ENCODE measurements at regions not wholly inside any gene's neighbourhood (a gene's known extent, or its start where the extent isn't known, plus 50 kb on each side); places are given as distances from the start of the nearest gene placed in this dataset.

- no peaks in the 10 kb centered on the region for H4K20me1 ChIP-seq (ENCODE audit: insufficient read depth, low read length)
- H3K9ac ChIP-seq (ENCODE audit: low read length), result no peak overlapping the region
- H3K36me3 ChIP-seq (ENCODE audit: insufficient read depth, low read length), result no peaks in the 10 kb centered on the region
- no peaks in the 10 kb centered on the region for H3K36me3 Mint-ChIP-seq (ENCODE audit: low read depth, unreplicated experiment)
- no peak overlapping the region for H3K27ac Mint-ChIP-seq (ENCODE audit: unreplicated experiment)
- FAIRE-seq (no peak), DNase-seq (ENCODE audit: low read depth) (no peak)
- H3K79me2 ChIP-seq (ENCODE audit: insufficient read depth, low read length), result no peaks in the 10 kb centered on the region
- H3K4me3 Mint-ChIP-seq (ENCODE audit: unreplicated experiment), result no peak overlapping the region
- peaks cover 19% of the 10 kb centered on the region for H3K27me3 Mint-ChIP-seq (ENCODE audit: low read depth, unreplicated experiment)
- no peaks in the 10 kb centered on the region for H3K9me3 ChIP-seq (ENCODE audit: insufficient read depth, low read depth, low read length)
- H3K4me1 ChIP-seq (ENCODE audit: insufficient read depth, low read length), result no peaks in the 10 kb centered on the region
- no peak for TF ChIP-seq EZH2 (IDR thresholded peaks at IDR 0.05; ENCODE audit: insufficient read depth, low read length)
- TF ChIP-seq CTCF (IDR thresholded peaks at IDR 0.05; ENCODE audit: insufficient read depth, low read depth, low read length), result no peak
- H3K27me3 ChIP-seq (ENCODE audit: insufficient read depth, low read length), result no peaks in the 10 kb centered on the region
- no peak overlapping the region for H3K27ac ChIP-seq (ENCODE audit: low read depth, low read length)
- peaks cover 7% of the 10 kb centered on the region for H3K4me1 Mint-ChIP-seq (ENCODE audit: low read depth, unreplicated experiment)
- no peak overlapping the region for H2AFZ ChIP-seq (ENCODE audit: low read depth, low read length)
- H3K4me3 ChIP-seq (ENCODE audit: insufficient read depth, low read depth, low read length), result no peak overlapping the region
- H3K9me3 Mint-ChIP-seq (ENCODE audit: unreplicated experiment), result no peaks in the 10 kb centered on the region
- H3K4me2 ChIP-seq (ENCODE audit: low read length), result no peak overlapping the region
Observed at GRCh38 chr1:181394766-181395165, 88.6 kb upstream of the CACNA1E start.

- Mint-ChIP-seq H3K27me3 (ENCODE audit: low read depth, unreplicated experiment) (peaks cover 19% of the 10 kb centered on the region), H3K4me3 (ENCODE audit: unreplicated experiment) (no peak overlapping the region), H3K36me3 (ENCODE audit: low read depth, unreplicated experiment) (no peaks in the 10 kb centered on the region), H3K27ac (ENCODE audit: unreplicated experiment) (no peak overlapping the region), H3K9me3 (ENCODE audit: unreplicated experiment) (no peaks in the 10 kb centered on the region), H3K4me1 (ENCODE audit: low read depth, unreplicated experiment) (peaks cover 7% of the 10 kb centered on the region)
- Histone ChIP-seq H2AFZ (ENCODE audit: low read depth, low read length) (no peak overlapping the region), H4K20me1 (ENCODE audit: insufficient read depth, low read length) (no peaks in the 10 kb centered on the region), H3K4me3 (ENCODE audit: insufficient read depth, low read depth, low read length) (no peak overlapping the region), H3K27ac (ENCODE audit: low read depth, low read length) (no peak overlapping the region), H3K9ac (ENCODE audit: low read length) (no peak overlapping the region), H3K27me3 (ENCODE audit: insufficient read depth, low read length) (no peaks in the 10 kb centered on the region), H3K4me1 (ENCODE audit: insufficient read depth, low read length) (no peaks in the 10 kb centered on the region), H3K36me3 (ENCODE audit: insufficient read depth, low read length) (no peaks in the 10 kb centered on the region), H3K4me2 (ENCODE audit: low read length) (no peak overlapping the region), H3K9me3 (ENCODE audit: insufficient read depth, low read depth, low read length) (no peaks in the 10 kb centered on the region), H3K79me2 (ENCODE audit: insufficient read depth, low read length) (no peaks in the 10 kb centered on the region)
- FAIRE-seq, result no peak
- DNase-seq (ENCODE audit: low read depth), result no peak
- TF ChIP-seq CTCF (IDR thresholded peaks at IDR 0.05; ENCODE audit: insufficient read depth, low read depth, low read length) (no peak), EZH2 (IDR thresholded peaks at IDR 0.05; ENCODE audit: insufficient read depth, low read length) (no peak)
Observed at GRCh38 chr1:181396171-181396670, 87.1 kb upstream of the CACNA1E start.

- peaks cover 7% of the 10 kb centered on the region for H3K4me1 Mint-ChIP-seq (ENCODE audit: low read depth, unreplicated experiment)
- no peaks in the 10 kb centered on the region for H3K9me3 ChIP-seq (ENCODE audit: insufficient read depth, low read depth, low read length)
- no peak for FAIRE-seq
- no peaks in the 10 kb centered on the region for H3K9me3 Mint-ChIP-seq (ENCODE audit: unreplicated experiment)
- H3K27me3 Mint-ChIP-seq (ENCODE audit: low read depth, unreplicated experiment), result peaks cover 18% of the 10 kb centered on the region
- TF ChIP-seq EZH2 (IDR thresholded peaks at IDR 0.05; ENCODE audit: insufficient read depth, low read length) (no peak), CTCF (IDR thresholded peaks at IDR 0.05; ENCODE audit: insufficient read depth, low read depth, low read length) (no peak)
- H3K36me3 Mint-ChIP-seq (ENCODE audit: low read depth, unreplicated experiment), result no peaks in the 10 kb centered on the region
- no peaks in the 10 kb centered on the region for H3K27me3 ChIP-seq (ENCODE audit: insufficient read depth, low read length)
- H4K20me1 ChIP-seq (ENCODE audit: insufficient read depth, low read length), result no peaks in the 10 kb centered on the region
- no peak overlapping the region for H2AFZ ChIP-seq (ENCODE audit: low read depth, low read length)
- no peak overlapping the region for H3K27ac Mint-ChIP-seq (ENCODE audit: unreplicated experiment)
- H3K4me3 ChIP-seq (ENCODE audit: insufficient read depth, low read depth, low read length), result no peak overlapping the region
- DNase-seq (ENCODE audit: low read depth), result no peak
- no peaks in the 10 kb centered on the region for H3K36me3 ChIP-seq (ENCODE audit: insufficient read depth, low read length)
- no peaks in the 10 kb centered on the region for H3K4me1 ChIP-seq (ENCODE audit: insufficient read depth, low read length)
- no peak overlapping the region for H3K4me3 Mint-ChIP-seq (ENCODE audit: unreplicated experiment)
- no peaks in the 10 kb centered on the region for H3K79me2 ChIP-seq (ENCODE audit: insufficient read depth, low read length)
- H3K27ac ChIP-seq (ENCODE audit: low read depth, low read length), result no peak overlapping the region
- no peak overlapping the region for H3K4me2 ChIP-seq (ENCODE audit: low read length)
- no peak overlapping the region for H3K9ac ChIP-seq (ENCODE audit: low read length)
Observed at GRCh38 chr1:181396811-181397210, 86.5 kb upstream of the CACNA1E start.
